ENCODE measurements at regions not wholly inside any gene's neighbourhood (a gene's known extent, or its start where the extent isn't known, plus 50 kb on each side); places are given as distances from the start of the nearest gene placed in this dataset.
"Not testable (repeated sequence)": the region's sequence is repeated elsewhere in the genome, so short reads cannot be mapped to it uniquely, and the experiment has no call there.

- H3K27ac ChIP-seq = no peak overlapping the region
- no peak for TF ChIP-seq POLR2AphosphoS5 (IDR thresholded peaks at IDR 0.05)
- TF ChIP-seq EP300 (IDR thresholded peaks at IDR 0.05) = no peak
- TF ChIP-seq CTCF (IDR thresholded peaks at IDR 0.05) = no peak
- no peak for TF ChIP-seq POLR2A (IDR thresholded peaks at IDR 0.05)
- no peak for ATAC-seq (ENCODE audit: low FRiP score in 2 of 2)
- H3K4me1 ChIP-seq = no peaks in the 10 kb centered on the region
- DNase-seq = no peak
- H3K36me3 ChIP-seq = no peaks in the 10 kb centered on the region
- H3K9me3 ChIP-seq = no peaks in the 10 kb centered on the region
- WGBS, 2 donors = 26 to 43% methylated on average over 1 of the region's 1 CpG
- H3K4me3 ChIP-seq = no peak overlapping the region
- no peaks in the 10 kb centered on the region for H3K27me3 ChIP-seq
Measured at GRCh38 chr3:61463191-61463590, 98.2 kb upstream of the PTPRG start.

GRCh38 chr3:61464518-61465140 lies 96.7 kb upstream of the PTPRG start:
- no peaks in the 10 kb centered on the region for H3K27me3 ChIP-seq
- no peak overlapping the region for H3K27ac ChIP-seq
- no peaks in the 10 kb centered on the region for H3K4me1 ChIP-seq
- H3K36me3 ChIP-seq = no peaks in the 10 kb centered on the region
- no peaks in the 10 kb centered on the region for H3K9me3 ChIP-seq
- WGBS, 2 donors = 34 to 45% methylated on average over 9 of the region's 9 CpGs
- no peak for TF ChIP-seq POLR2AphosphoS5 (IDR thresholded peaks at IDR 0.05)
- no peak for TF ChIP-seq CTCF (IDR thresholded peaks at IDR 0.05)
- no peak for TF ChIP-seq POLR2A (IDR thresholded peaks at IDR 0.05)
- no peak for TF ChIP-seq EP300 (IDR thresholded peaks at IDR 0.05)
- no peak overlapping the region for H3K4me3 ChIP-seq
- DNase-seq (no peak), ATAC-seq (ENCODE audit: low FRiP score in 2 of 2) (no peak)

GRCh38 chr3:61466357-61466756 lies 95.0 kb upstream of the PTPRG start:
- Histone ChIP-seq H3K9me3 (no peaks in the 10 kb centered on the region), H3K36me3 (no peaks in the 10 kb centered on the region), H3K27ac (no peak overlapping the region), H3K4me1 (no peaks in the 10 kb centered on the region), H3K4me3 (no peak overlapping the region), H3K27me3 (no peaks in the 10 kb centered on the region)
- TF ChIP-seq POLR2AphosphoS5 (IDR thresholded peaks at IDR 0.05) = no peak
- no peak for TF ChIP-seq EP300 (IDR thresholded peaks at IDR 0.05)
- no peak for TF ChIP-seq POLR2A (IDR thresholded peaks at IDR 0.05)
- no peak for TF ChIP-seq CTCF (IDR thresholded peaks at IDR 0.05)
- 85 to 93% methylated on average over 3 of the region's 3 CpGs for WGBS, 2 donors
- DNase-seq = no peak
- ATAC-seq (ENCODE audit: low FRiP score in 2 of 2) = no peak

GRCh38 chr3:61483997-61484396 lies 77.4 kb upstream of the PTPRG start:
- no peaks in the 10 kb centered on the region for H3K9me3 ChIP-seq
- no peak for ATAC-seq (ENCODE audit: low FRiP score in 2 of 2)
- no peaks in the 10 kb centered on the region for H3K27me3 ChIP-seq
- TF ChIP-seq EP300 (IDR thresholded peaks at IDR 0.05) = no peak
- TF ChIP-seq POLR2AphosphoS5 (IDR thresholded peaks at IDR 0.05) = no peak
- TF ChIP-seq CTCF (IDR thresholded peaks at IDR 0.05) = no peak
- no peak for TF ChIP-seq POLR2A (IDR thresholded peaks at IDR 0.05)
- no peak overlapping the region for H3K4me3 ChIP-seq
- H3K27ac ChIP-seq = no peak overlapping the region
- H3K4me1 ChIP-seq = no peaks in the 10 kb centered on the region
- H3K36me3 ChIP-seq = no peaks in the 10 kb centered on the region
- 70 to 84% methylated on average over 4 of the region's 4 CpGs for WGBS, 2 donors
- no peak for DNase-seq

DNA sequence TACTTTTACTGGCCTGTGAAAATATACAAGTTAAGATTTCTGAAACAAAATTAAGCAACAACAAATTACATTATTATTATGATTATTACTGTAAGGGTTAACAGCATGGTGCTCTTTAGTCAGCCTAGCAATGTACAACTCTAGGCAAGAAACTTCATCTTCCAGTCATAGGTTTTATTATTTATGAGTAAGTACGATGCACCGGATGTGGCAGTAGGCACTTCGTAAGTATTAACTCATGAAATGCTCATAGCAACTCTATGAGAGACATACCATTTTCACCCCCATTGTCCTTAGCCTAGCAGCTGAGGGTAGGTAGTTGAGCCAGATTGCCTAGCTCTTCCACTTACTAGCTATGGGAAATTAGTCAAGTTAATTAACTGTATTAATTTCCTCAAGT lies 68.0 kb upstream of the PTPRG start:
- H3K27me3 ChIP-seq = no peaks in the 10 kb centered on the region
- DNase-seq = no peak
- no peaks in the 10 kb centered on the region for H3K4me1 ChIP-seq
- H3K9me3 ChIP-seq = no peaks in the 10 kb centered on the region
- no peak overlapping the region for H3K27ac ChIP-seq
- H3K36me3 ChIP-seq = no peaks in the 10 kb centered on the region
- no peak for TF ChIP-seq EP300 (IDR thresholded peaks at IDR 0.05)
- no peak for TF ChIP-seq POLR2A (IDR thresholded peaks at IDR 0.05)
- TF ChIP-seq POLR2AphosphoS5 (IDR thresholded peaks at IDR 0.05) = no peak
- TF ChIP-seq CTCF (IDR thresholded peaks at IDR 0.05) = no peak
- no peak overlapping the region for H3K4me3 ChIP-seq
- no peak for ATAC-seq (ENCODE audit: low FRiP score in 2 of 2)
- 87 to 89% methylated on average over 3 of the region's 3 CpGs for WGBS, 2 donors

GRCh38 chr3:61494309-61494708 lies 67.1 kb upstream of the PTPRG start:
- H3K9me3 ChIP-seq; H3K27me3 ChIP-seq; H3K36me3 ChIP-seq; ATAC-seq (ENCODE audit: low FRiP score in 2 of 2); H3K27ac ChIP-seq; DNase-seq; H3K4me1 ChIP-seq; H3K4me3 ChIP-seq: not testable (repeated sequence)
- WGBS, 2 donors = 62 to 84% methylated on average over 3 of the region's 3 CpGs

Measured in upper lobe of left lung (tissue), 6 donors.